Memory B cell (primary cell): ENCODE measurements at regions not wholly inside any gene's neighbourhood (a gene's known extent, or its start where the extent isn't known, plus 50 kb on each side); places are given as distances from the start of the nearest gene placed in this dataset.
"Not testable (repeated sequence)": the region's sequence is repeated elsewhere in the genome, so short reads cannot be mapped to it uniquely, and the experiment has no call there.

ENCODE experiments used
- ATAC-seq: fragments of 150-1000 bp; cut with Tn5 transposase; 2 replicates; pipeline ENCODE4 v1.10.0; 2021; ENCODE audit warnings: low read depth, mild to moderate bottlenecking, moderate library complexity
- DNase-seq, 2 donors: peaks; one replicate each; pipeline ENCODE4 v3.0.0; 2022; ENCODE audit warnings: low spot score in 2 of 2
- H3K27ac Mint-ChIP-seq: one replicate; pipeline ENCODE4 v1.8.0; 2022; ENCODE audit warnings: mild to moderate bottlenecking, moderate library complexity, mixed read lengths
- H3K27me3 Mint-ChIP-seq: one replicate; pipeline ENCODE4 v1.8.0; 2022; ENCODE audit warnings: mixed read lengths
- H3K36me3 Mint-ChIP-seq: one replicate; pipeline ENCODE4 v1.8.0; 2022; ENCODE audit warnings: mild to moderate bottlenecking, mixed read lengths
- H3K4me1 Mint-ChIP-seq: one replicate; pipeline ENCODE4 v1.8.0; 2022; ENCODE audit warnings: mixed read lengths
- H3K4me3 Mint-ChIP-seq: one replicate; pipeline ENCODE4 v1.8.0; 2022; ENCODE audit warnings: mild to moderate bottlenecking, moderate library complexity, mixed read lengths
- H3K9me3 Mint-ChIP-seq: one replicate; pipeline ENCODE4 v1.8.0; 2022; ENCODE audit warnings: mixed read lengths

DNA sequence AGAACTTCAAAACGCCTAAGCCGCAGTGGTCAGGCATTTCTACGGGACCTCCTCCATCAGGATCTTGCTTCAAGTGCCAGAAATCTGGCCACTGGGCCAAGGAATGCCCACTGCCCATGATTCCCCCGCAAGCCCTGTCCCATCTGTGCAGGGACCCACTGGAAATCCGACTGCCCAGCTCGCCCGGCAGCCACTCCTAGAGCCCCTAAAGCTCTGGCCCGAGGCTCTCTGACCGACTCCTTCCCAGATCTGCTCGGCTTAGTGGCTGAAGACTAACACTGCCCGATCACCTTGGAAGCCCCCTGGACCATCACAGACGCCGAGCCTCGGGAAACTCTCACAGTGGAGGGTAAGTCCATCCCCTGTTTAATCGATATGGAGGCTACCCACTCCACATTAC is 1113.0 kb upstream of the TMEM132C start:
- H3K36me3 Mint-ChIP-seq = no peaks in the 10 kb centered on the region
- H3K4me3 Mint-ChIP-seq = no peak overlapping the region
- H3K4me1 Mint-ChIP-seq = no peaks in the 10 kb centered on the region
- no peak overlapping the region for H3K27ac Mint-ChIP-seq
- DNase-seq = no peak
- H3K27me3 Mint-ChIP-seq = no peaks in the 10 kb centered on the region
- ATAC-seq = no peak
- no peaks in the 10 kb centered on the region for H3K9me3 Mint-ChIP-seq

DNA sequence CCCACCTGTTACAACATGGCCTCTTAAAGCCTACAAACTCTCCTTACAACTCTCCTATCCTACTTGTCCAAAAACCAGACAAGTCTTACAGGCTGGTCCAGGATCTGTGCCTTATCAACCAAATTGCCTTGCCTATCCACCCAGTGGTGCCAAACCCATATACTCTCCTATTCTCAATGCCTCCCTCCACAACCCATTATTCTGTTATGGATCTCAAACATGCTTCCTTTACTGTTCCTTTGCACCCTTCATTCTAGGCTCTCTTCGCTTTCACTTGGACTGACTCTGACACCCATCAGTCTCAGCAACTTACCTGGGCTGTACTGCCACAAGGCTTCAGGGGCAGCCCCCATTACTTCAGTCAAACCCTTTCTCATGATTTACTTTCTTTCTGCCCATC is 1112.1 kb upstream of the TMEM132C start:
- not testable (repeated sequence) for H3K36me3 Mint-ChIP-seq, H3K4me1 Mint-ChIP-seq, H3K9me3 Mint-ChIP-seq, H3K27ac Mint-ChIP-seq, H3K27me3 Mint-ChIP-seq, DNase-seq, ATAC-seq, H3K4me3 Mint-ChIP-seq

DNA sequence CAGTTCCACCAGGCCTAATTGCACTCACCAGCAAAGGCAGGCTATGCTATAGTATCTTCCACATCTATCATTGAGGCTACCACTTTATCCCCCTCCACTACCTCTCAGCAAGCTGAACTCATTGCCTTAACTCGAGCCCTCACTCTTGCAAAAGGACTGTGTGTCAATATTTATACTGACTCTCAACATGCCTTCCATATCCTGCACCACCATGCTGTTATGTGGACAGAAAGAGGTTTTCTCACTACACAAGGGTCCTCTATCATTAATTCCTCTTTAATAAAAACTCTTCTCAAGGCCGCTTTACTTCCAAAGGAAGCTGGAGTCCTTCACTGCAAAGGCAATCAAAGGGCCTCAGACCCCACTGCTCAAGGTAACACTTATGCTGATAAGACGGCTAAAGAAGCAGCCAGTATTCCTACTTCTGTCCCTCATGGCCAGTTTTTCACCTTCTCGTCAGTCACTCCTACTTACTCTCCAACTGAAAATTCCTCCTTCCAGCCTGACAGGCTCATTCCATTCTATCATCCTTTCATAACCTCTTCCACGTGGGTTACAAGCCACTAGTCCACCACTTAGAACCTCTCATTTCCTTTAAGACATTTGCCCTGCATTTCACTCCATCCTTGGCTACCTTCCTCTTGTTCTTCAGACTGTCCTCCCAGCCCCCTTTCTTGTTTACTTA is 1110.9 kb upstream of the TMEM132C start:
- H3K36me3 Mint-ChIP-seq, H3K27me3 Mint-ChIP-seq, DNase-seq, H3K4me1 Mint-ChIP-seq, ATAC-seq, H3K9me3 Mint-ChIP-seq, H3K4me3 Mint-ChIP-seq, H3K27ac Mint-ChIP-seq: not testable (repeated sequence)

DNA sequence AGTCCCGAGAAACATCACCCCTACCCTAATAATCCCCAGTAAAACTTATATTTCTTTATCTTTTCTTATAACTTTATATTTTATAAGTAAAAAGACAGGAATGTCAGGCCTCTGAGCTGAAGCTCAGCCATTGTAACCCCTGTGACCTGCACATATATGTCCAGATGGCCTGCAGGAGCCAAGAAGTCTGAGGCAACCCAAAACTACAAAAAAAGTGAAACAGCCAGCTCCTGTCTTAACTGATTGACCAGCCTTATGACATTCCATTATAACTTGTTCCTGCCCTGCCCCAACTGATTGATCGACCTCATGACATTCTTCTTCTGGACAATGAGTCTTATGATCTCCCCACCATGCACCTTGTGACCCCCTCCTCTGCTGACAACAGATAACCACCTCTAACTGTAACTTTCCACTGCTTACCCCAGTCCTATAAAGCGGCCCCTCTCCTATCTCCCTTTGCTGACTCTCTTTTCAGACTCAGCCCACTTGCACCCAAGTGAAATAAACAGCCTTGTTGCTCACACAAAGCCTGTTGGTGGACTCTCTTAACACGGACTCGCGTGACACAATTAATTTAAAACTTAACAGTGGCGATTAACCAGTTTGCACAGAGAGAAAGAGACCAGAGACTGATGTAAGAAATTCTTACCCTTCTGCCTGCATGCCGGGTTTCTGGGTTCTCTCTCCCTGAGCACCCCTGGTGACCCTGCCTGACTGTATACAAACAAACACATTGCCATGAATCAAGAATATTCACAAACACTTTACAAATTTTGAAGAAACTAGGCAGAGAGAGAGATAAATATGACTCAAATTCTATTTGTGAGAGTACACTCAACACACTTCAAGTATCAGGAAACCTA is 1109.2 kb upstream of the TMEM132C start:
- not testable (repeated sequence) for H3K36me3 Mint-ChIP-seq, H3K9me3 Mint-ChIP-seq, H3K4me3 Mint-ChIP-seq, H3K27me3 Mint-ChIP-seq, H3K4me1 Mint-ChIP-seq, H3K27ac Mint-ChIP-seq, ATAC-seq, DNase-seq

DNA sequence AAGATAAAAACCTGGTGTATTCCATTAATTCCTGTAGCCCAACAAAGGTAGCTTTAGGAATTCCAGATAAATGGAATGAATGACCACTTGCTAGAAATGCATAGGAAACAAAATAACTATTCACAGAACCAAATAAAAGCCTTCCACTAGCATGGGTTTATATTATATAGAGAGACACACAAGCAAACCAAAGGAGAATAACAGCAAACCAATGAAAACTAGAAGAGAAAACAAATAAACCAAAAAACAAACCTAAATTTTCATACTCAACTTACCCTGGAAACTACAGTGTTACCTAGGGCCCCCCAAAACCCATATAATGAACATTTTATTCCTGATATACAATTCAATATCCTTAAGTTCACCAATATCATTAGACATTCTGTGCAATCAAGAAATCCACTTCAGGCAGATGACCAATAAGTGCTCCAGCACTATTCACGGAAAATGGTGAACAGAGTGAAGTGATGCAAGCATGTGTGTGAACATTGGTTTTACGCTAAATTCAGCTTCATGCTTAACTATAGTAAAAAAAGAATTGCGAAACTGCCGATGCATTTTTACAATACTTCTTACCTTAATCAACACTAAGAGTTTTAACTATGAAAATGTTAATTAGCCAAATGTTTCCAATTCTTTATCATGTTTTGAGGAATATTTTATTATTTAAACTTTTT is 1108.4 kb upstream of the TMEM132C start:
- Mint-ChIP-seq H3K27ac (no peak overlapping the region), H3K4me3 (no peak overlapping the region), H3K27me3 (no peaks in the 10 kb centered on the region), H3K36me3 (no peaks in the 10 kb centered on the region), H3K4me1 (no peaks in the 10 kb centered on the region), H3K9me3 (no peaks in the 10 kb centered on the region)
- ATAC-seq = no peak
- DNase-seq = no peak

DNA sequence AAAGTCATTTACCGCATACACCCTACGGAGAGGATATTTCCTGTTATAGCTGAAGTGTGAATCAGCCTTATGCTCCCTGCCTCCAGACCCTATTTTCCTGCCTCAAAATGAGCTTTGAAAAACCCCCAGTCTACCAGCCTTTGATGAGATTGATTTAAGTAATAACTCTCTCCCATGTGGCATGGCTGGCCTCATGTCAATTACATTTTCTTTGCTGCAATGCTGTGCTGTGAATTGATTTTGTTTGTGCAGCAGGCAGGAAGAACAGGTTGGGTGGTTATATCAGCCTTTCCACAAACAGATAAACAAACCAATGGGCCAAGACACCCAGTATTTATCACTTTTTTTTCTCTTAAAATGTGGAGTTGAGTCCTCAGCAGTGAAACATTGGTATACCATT is 1105.5 kb upstream of the TMEM132C start:
- ATAC-seq (no peak), DNase-seq (no peak)
- Mint-ChIP-seq H3K27me3 (peaks cover 4% of the 10 kb centered on the region), H3K9me3 (no peaks in the 10 kb centered on the region), H3K36me3 (no peaks in the 10 kb centered on the region), H3K27ac (no peak overlapping the region), H3K4me3 (no peak overlapping the region), H3K4me1 (peaks cover 2% of the 10 kb centered on the region)

DNA sequence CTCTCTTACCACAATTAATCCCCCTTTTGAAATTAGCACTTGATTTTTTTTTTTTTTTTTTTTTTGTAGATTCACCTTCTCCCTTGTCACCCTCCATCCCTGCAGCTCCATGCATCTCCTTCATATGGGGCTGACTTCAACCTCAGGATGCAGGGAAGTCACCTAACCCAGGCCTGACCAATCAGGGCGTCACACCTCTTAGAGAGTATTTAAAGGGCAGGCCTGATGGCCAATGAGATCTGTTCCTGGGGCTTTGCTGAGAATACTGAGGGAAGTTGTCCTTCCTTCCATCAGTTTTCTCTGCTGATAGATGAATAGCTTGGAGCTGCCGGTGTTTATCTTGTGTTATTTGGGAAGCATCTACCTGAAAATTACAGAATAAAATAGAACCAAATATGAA is 1104.7 kb upstream of the TMEM132C start:
- ATAC-seq (no peak), DNase-seq (no peak)
- no peaks in the 10 kb centered on the region for H3K36me3 Mint-ChIP-seq
- peaks cover 2% of the 10 kb centered on the region for H3K4me1 Mint-ChIP-seq
- H3K4me3 Mint-ChIP-seq = no peak overlapping the region
- no peak overlapping the region for H3K27ac Mint-ChIP-seq
- H3K27me3 Mint-ChIP-seq = peaks cover 6% of the 10 kb centered on the region
- no peaks in the 10 kb centered on the region for H3K9me3 Mint-ChIP-seq

DNA sequence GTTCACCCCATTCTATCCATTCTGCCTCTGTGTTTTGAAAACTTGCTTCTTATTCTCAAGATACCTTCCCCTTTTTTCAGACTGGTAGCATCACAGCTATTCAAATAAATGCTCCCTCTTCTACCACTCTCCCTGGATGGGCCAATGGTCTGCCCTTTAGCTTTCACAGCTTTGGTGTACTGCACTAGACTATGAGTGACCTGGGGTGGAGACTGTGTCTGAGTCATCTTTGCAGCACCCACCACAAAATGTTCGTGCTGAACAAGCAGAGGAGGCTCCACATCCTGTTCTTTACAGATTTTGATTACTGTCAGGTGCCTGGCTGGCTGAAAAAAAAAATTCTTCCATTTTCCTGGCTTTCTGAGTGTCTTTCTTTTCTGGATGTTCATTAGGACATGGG is 1104.1 kb upstream of the TMEM132C start:
- H3K4me3 Mint-ChIP-seq = no peak overlapping the region
- peaks cover 6% of the 10 kb centered on the region for H3K27me3 Mint-ChIP-seq
- H3K36me3 Mint-ChIP-seq = no peaks in the 10 kb centered on the region
- ATAC-seq (no peak), DNase-seq (no peak)
- peaks cover 2% of the 10 kb centered on the region for H3K4me1 Mint-ChIP-seq
- H3K9me3 Mint-ChIP-seq = no peaks in the 10 kb centered on the region
- H3K27ac Mint-ChIP-seq = no peak overlapping the region

DNA sequence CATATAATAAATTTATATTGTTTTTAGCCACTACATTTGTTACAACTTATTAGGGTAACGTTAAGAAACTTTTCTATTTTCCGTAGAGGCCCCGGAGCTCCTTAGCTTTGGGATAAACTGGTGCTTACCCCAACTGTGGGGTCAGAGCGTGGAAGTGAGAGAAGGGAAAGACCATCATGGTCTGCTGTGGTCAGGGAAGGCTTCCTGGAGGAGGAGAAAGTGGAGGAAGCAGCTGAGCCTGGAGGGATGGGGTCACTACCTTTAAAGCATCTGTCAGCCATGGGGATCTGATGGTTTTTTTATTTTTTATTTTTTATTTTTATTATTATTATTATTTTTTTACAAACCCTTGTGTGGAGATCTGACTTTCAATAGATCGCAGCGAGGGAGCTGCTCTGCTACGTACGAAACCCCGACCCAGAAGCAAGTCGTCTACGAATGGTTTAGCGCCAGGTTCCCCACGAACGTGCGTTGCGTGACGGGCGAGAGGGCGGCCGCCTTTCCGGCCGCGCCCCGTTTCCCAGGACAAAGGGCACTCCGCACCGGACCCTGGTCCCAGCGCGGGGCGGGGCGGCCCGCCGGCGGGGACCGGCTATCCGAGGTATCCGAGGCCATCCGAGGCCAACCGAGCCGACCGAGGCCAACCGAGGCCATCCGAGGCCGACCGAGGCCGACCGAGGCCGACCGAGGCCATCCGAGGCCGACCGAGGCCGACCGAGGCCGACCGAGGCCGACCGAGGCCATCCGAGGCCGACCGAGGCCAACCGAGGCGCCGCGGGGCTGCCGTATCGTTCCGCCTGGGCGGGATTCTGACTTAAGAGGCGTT is 1101.2 kb upstream of the TMEM132C start:
- H3K4me3 Mint-ChIP-seq = peak overlapping the region; percentile 72
- ATAC-seq = peak; percentile 56
- peak; percentile 15 to 18 for DNase-seq

DNA sequence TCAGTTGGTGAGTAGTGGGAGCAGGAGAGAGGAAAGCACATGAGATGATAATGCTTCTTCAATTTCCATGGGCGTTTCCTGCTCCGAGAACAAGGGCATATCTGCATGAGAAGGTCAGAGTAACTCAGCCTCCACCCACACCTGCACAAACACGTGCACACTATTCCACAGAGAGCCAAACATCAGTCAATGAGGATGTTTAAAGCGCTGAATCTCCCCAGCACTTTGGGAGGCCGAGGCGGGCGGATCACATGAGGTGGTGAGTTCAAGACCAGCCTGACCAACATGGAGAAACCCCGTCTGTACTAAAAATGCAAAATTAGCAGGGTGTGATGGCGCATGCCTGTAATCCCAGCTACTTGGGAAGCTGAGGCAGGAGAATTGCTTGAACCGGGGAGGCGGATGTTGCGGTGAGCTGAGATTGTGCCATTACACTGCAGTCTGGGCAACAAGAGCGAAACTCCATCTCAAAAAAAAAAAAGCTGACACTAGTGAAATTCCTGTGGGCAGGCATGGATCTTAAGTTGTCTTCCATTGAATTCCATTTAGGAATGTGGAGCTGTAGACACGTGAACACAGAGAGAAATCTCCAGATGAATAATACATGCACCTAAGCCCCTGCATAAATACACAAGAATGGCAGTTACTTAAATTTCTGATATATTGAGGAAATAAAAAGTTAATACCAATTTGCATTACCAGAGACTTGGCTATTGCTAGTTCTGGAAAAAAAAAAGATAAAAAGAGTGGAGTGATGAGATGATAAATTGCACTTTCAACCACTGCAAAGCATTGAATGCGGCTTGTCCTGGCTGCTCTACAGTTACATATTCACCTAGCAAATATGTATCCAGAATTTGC is 1097.4 kb upstream of the TMEM132C start:
- H3K27me3 Mint-ChIP-seq = peaks cover 7% of the 10 kb centered on the region
- H3K4me3 Mint-ChIP-seq = no peak overlapping the region
- no peaks in the 10 kb centered on the region for H3K36me3 Mint-ChIP-seq
- ATAC-seq (no peak), DNase-seq (no peak)
- peaks cover 2% of the 10 kb centered on the region for H3K4me1 Mint-ChIP-seq
- H3K27ac Mint-ChIP-seq = no peak overlapping the region
- peaks cover 10% of the 10 kb centered on the region for H3K9me3 Mint-ChIP-seq

More for the DNA sequence above, 1101.2 kb upstream of the TMEM132C start:
- Mint-ChIP-seq H3K27me3 (peaks cover 8% of the 10 kb centered on the region), H3K27ac (no peak overlapping the region), H3K4me1 (peaks cover 2% of the 10 kb centered on the region), H3K36me3 (no peaks in the 10 kb centered on the region), H3K9me3 (peaks cover 1% of the 10 kb centered on the region)

DNA sequence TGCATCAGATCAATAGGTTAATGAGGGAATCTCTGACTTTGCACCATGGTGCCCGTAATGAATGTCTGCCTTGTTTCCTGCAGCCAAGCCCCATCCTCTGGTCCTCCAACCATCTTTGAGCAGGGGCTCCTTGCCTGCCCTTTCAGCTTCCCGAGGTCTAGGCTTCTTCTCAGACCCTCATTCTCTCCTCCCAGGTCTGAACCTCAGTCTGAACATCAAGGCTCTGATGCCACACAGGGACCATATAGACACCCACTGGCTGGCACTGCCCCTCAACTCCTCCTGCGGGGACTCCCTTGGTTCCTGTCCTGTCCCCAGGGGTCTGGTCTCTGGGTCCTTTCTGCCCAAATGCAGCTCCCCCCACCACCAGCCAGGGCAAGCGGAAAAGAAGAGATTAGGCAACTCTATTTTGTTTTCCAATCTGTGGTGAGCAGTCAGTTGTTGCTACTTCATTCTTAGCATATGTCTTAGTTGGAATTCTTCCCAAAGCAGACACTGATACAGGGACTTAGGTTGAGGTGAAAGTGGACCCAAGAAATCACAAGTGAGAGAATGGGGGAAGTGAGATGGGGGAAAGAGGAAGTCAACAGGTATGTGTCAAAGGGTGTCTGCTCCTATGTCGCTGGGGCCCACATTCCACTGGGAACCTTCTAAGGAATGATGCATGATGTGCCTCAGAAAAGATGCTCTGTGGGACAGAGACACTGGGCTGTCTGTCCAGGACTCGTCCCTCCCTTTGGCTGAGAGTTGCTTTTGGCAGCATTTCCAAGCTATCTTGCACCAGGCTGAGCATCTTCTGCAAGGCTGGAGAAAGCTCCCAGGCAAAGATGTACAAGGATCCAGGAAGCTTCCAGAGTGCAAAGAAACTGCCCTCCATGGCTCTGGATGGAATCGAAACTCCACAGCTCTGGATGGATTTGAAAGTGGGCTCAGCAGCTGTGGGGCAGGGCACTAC is 1096.5 kb upstream of the TMEM132C start:
- Mint-ChIP-seq H3K27me3 (peaks cover 6% of the 10 kb centered on the region), H3K36me3 (no peaks in the 10 kb centered on the region), H3K4me1 (peaks cover 1% of the 10 kb centered on the region), H3K9me3 (peaks cover 10% of the 10 kb centered on the region), H3K4me3 (no peak overlapping the region), H3K27ac (no peak overlapping the region)
- ATAC-seq (no peak), DNase-seq (no peak)

DNA sequence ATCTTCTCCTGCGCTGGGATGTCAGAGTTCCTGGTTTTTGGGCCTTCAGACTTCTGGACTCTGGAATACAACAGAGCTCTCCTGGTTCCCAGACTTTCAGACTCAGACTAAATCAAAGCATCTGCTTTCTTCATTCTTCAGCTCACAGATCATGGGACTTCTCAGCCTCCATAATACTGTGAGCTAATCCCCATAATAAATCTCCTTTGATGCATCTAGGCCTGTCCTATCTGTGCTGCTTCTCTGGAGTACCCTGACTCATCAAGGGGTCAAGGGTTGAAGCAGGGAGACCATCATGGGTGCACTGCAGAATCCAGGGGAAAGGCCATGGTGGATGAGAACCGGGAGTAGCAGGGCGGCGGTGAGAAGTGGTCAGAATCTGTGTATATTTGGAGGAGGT is 1094.1 kb upstream of the TMEM132C start:
- no peak overlapping the region for H3K4me3 Mint-ChIP-seq
- no peaks in the 10 kb centered on the region for H3K36me3 Mint-ChIP-seq
- H3K4me1 Mint-ChIP-seq = no peaks in the 10 kb centered on the region
- H3K27me3 Mint-ChIP-seq = peaks cover 3% of the 10 kb centered on the region
- H3K27ac Mint-ChIP-seq = no peak overlapping the region
- peaks cover 15% of the 10 kb centered on the region for H3K9me3 Mint-ChIP-seq
- DNase-seq (no peak), ATAC-seq (no peak)
